ENCODE measurements at regions not wholly inside any gene's neighbourhood (a gene's known extent, or its start where the extent isn't known, plus 50 kb on each side); places are given as distances from the start of the nearest gene placed in this dataset.

- Histone ChIP-seq H3K4me1 (ENCODE audit: control insufficient read depth in 2 of 2, insufficient read depth in 1 of 2, low read depth in 1 of 2, low read length in 2 of 2) (peaks cover 8 to 16% of the 10 kb centered on the region in 2 donors), H2AK5ac (ENCODE audit: low read depth, low read length) (no peak overlapping the region), H3K18ac (ENCODE audit: low read length) (no peak overlapping the region), H3K9ac (ENCODE audit: low read depth, low read length, poor library complexity) (no peak overlapping the region), H2AFZ (ENCODE audit: low read length) (no peak overlapping the region), H3K36me3 (replicated peaks in 1 of 2; ENCODE audit: control insufficient read depth in 2 of 2, insufficient read depth in 2 of 2, low read length in 2 of 2) (no peaks in the 10 kb centered on the region), H3K9me3 (replicated peaks in 1 of 2; ENCODE audit: control insufficient read depth in 2 of 2, insufficient read depth in 1 of 2, low read depth in 1 of 2, low read length in 2 of 2) (no peaks in the 10 kb centered on the region), H3K14ac (ENCODE audit: low read length) (no peak overlapping the region), H3K4ac (ENCODE audit: low read length) (no peak overlapping the region), H2BK120ac (ENCODE audit: low read depth, low read length) (no peak overlapping the region), H4K8ac (ENCODE audit: low read depth, low read length) (no peak overlapping the region), H3K4me3 (ENCODE audit: low read length in 2 of 2) (no peak overlapping the region), H3K27me3 (ENCODE audit: control insufficient read depth in 3 of 3, insufficient read depth in 3 of 3, low read depth in 1 of 3, low read length in 3 of 3) (no peaks in the 10 kb centered on the region), H2BK15ac (ENCODE audit: low read length) (no peak overlapping the region), H2BK5ac (ENCODE audit: low read length) (no peak overlapping the region), H3K79me1 (ENCODE audit: low read depth, low read length) (no peaks in the 10 kb centered on the region), H4K91ac (ENCODE audit: low read depth, low read length, poor library complexity) (no peak overlapping the region), H3K27ac (replicated peaks; ENCODE audit: low read length) (no peak overlapping the region), H2BK12ac (ENCODE audit: low read length) (no peak overlapping the region), H3K4me2 (ENCODE audit: insufficient read depth, low read length, poor library complexity, severe bottlenecking) (no peak overlapping the region), H3K23ac (ENCODE audit: low read depth, low read length, poor library complexity) (no peak overlapping the region)
- no CpG with 5 or more reads among the region's 1 CpG for WGBS, 2 donors (ENCODE audit: extremely low coverage in 2 of 2, insufficient read length in 2 of 2, insufficient replicate concordance in 1 of 2)
- DNase-seq (ENCODE audit: low spot score): no peak
Observed at GRCh38 chr10:24009736-24010135, 199.2 kb upstream of the KIAA1217 start.

GRCh38 chr10:24010436-24010970 lies 198.4 kb upstream of the KIAA1217 start:
- Histone ChIP-seq H3K23ac (ENCODE audit: low read depth, low read length, poor library complexity) (no peak overlapping the region), H3K14ac (ENCODE audit: low read length) (no peak overlapping the region), H3K4ac (ENCODE audit: low read length) (no peak overlapping the region), H2BK120ac (ENCODE audit: low read depth, low read length) (no peak overlapping the region), H3K79me1 (ENCODE audit: low read depth, low read length) (no peaks in the 10 kb centered on the region), H3K27ac (replicated peaks; ENCODE audit: low read length) (no peak overlapping the region), H2BK5ac (ENCODE audit: low read length) (no peak overlapping the region), H3K4me2 (ENCODE audit: insufficient read depth, low read length, poor library complexity, severe bottlenecking) (no peak overlapping the region), H3K9ac (ENCODE audit: low read depth, low read length, poor library complexity) (no peak overlapping the region), H2AFZ (ENCODE audit: low read length) (no peak overlapping the region), H2BK15ac (ENCODE audit: low read length) (no peak overlapping the region), H2BK12ac (ENCODE audit: low read length) (no peak overlapping the region), H3K4me1 (ENCODE audit: control insufficient read depth in 2 of 2, insufficient read depth in 1 of 2, low read depth in 1 of 2, low read length in 2 of 2) (peaks cover 8 to 16% of the 10 kb centered on the region in 2 donors), H3K18ac (ENCODE audit: low read length) (no peak overlapping the region), H3K4me3 (ENCODE audit: low read length in 2 of 2) (no peak overlapping the region), H3K9me3 (replicated peaks in 1 of 2; ENCODE audit: control insufficient read depth in 2 of 2, insufficient read depth in 1 of 2, low read depth in 1 of 2, low read length in 2 of 2) (no peaks in the 10 kb centered on the region), H3K36me3 (replicated peaks in 1 of 2; ENCODE audit: control insufficient read depth in 2 of 2, insufficient read depth in 2 of 2, low read length in 2 of 2) (no peaks in the 10 kb centered on the region), H4K91ac (ENCODE audit: low read depth, low read length, poor library complexity) (no peak overlapping the region), H4K8ac (ENCODE audit: low read depth, low read length) (no peak overlapping the region), H3K27me3 (ENCODE audit: control insufficient read depth in 3 of 3, insufficient read depth in 3 of 3, low read depth in 1 of 3, low read length in 3 of 3) (no peaks in the 10 kb centered on the region), H2AK5ac (ENCODE audit: low read depth, low read length) (no peak overlapping the region)
- DNase-seq (ENCODE audit: low spot score): no peak
- no CpG with 5 or more reads among the region's 4 CpGs for WGBS, 2 donors (ENCODE audit: extremely low coverage in 2 of 2, insufficient read length in 2 of 2, insufficient replicate concordance in 1 of 2)

- no peak overlapping the region for H4K91ac ChIP-seq (ENCODE audit: low read depth, low read length, poor library complexity)
- H2BK12ac ChIP-seq (ENCODE audit: low read length): no peak overlapping the region
- no peak overlapping the region for H3K14ac ChIP-seq (ENCODE audit: low read length)
- H3K4me1 ChIP-seq (ENCODE audit: control insufficient read depth in 2 of 2, insufficient read depth in 1 of 2, low read depth in 1 of 2, low read length in 2 of 2): peaks cover 8 to 14% of the 10 kb centered on the region in 2 donors
- no peak overlapping the region for H3K18ac ChIP-seq (ENCODE audit: low read length)
- H2AFZ ChIP-seq (ENCODE audit: low read length): no peak overlapping the region
- H3K27ac ChIP-seq (replicated peaks; ENCODE audit: low read length): no peak overlapping the region
- H3K79me1 ChIP-seq (ENCODE audit: low read depth, low read length): no peaks in the 10 kb centered on the region
- no peak overlapping the region for H3K4me2 ChIP-seq (ENCODE audit: insufficient read depth, low read length, poor library complexity, severe bottlenecking)
- DNase-seq (ENCODE audit: low spot score): no peak
- no peak overlapping the region for H3K4me3 ChIP-seq (ENCODE audit: low read length in 2 of 2)
- H3K23ac ChIP-seq (ENCODE audit: low read depth, low read length, poor library complexity): no peak overlapping the region
- no peaks in the 10 kb centered on the region for H3K9me3 ChIP-seq (replicated peaks in 1 of 2; ENCODE audit: control insufficient read depth in 2 of 2, insufficient read depth in 1 of 2, low read depth in 1 of 2, low read length in 2 of 2)
- H4K8ac ChIP-seq (ENCODE audit: low read depth, low read length): no peak overlapping the region
- no peak overlapping the region for H2BK15ac ChIP-seq (ENCODE audit: low read length)
- no peaks in the 10 kb centered on the region for H3K36me3 ChIP-seq (replicated peaks in 1 of 2; ENCODE audit: control insufficient read depth in 2 of 2, insufficient read depth in 2 of 2, low read length in 2 of 2)
- H3K27me3 ChIP-seq (ENCODE audit: control insufficient read depth in 3 of 3, insufficient read depth in 3 of 3, low read depth in 1 of 3, low read length in 3 of 3): no peaks in the 10 kb centered on the region
- no peak overlapping the region for H3K9ac ChIP-seq (ENCODE audit: low read depth, low read length, poor library complexity)
- H2BK5ac ChIP-seq (ENCODE audit: low read length): no peak overlapping the region
- no peak overlapping the region for H2BK120ac ChIP-seq (ENCODE audit: low read depth, low read length)
- no peak overlapping the region for H2AK5ac ChIP-seq (ENCODE audit: low read depth, low read length)
- H3K4ac ChIP-seq (ENCODE audit: low read length): no peak overlapping the region
Observed at GRCh38 chr10:24012249-24012803, 196.6 kb upstream of the KIAA1217 start.

- no CpG with 5 or more reads among the region's 1 CpG for WGBS, 2 donors (ENCODE audit: extremely low coverage in 2 of 2, insufficient read length in 2 of 2, insufficient replicate concordance in 1 of 2)
- H3K9ac ChIP-seq (ENCODE audit: low read depth, low read length, poor library complexity): no peak overlapping the region
- no peak overlapping the region for H3K23ac ChIP-seq (ENCODE audit: low read depth, low read length, poor library complexity)
- H2BK5ac ChIP-seq (ENCODE audit: low read length): no peak overlapping the region
- H3K14ac ChIP-seq (ENCODE audit: low read length): no peak overlapping the region
- H3K18ac ChIP-seq (ENCODE audit: low read length): no peak overlapping the region
- H2AFZ ChIP-seq (ENCODE audit: low read length): no peak overlapping the region
- no peak overlapping the region for H3K4ac ChIP-seq (ENCODE audit: low read length)
- no peak overlapping the region for H2BK12ac ChIP-seq (ENCODE audit: low read length)
- H2BK15ac ChIP-seq (ENCODE audit: low read length): no peak overlapping the region
- H4K91ac ChIP-seq (ENCODE audit: low read depth, low read length, poor library complexity): no peak overlapping the region
- DNase-seq (ENCODE audit: low spot score): no peak
- H4K8ac ChIP-seq (ENCODE audit: low read depth, low read length): no peak overlapping the region
- no peaks in the 10 kb centered on the region for H3K27me3 ChIP-seq (ENCODE audit: control insufficient read depth in 3 of 3, insufficient read depth in 3 of 3, low read depth in 1 of 3, low read length in 3 of 3)
- no peak overlapping the region for H3K4me2 ChIP-seq (ENCODE audit: insufficient read depth, low read length, poor library complexity, severe bottlenecking)
- no peak overlapping the region for H2AK5ac ChIP-seq (ENCODE audit: low read depth, low read length)
- H3K36me3 ChIP-seq (replicated peaks in 1 of 2; ENCODE audit: control insufficient read depth in 2 of 2, insufficient read depth in 2 of 2, low read length in 2 of 2): no peaks in the 10 kb centered on the region
- no peaks in the 10 kb centered on the region for H3K4me1 ChIP-seq (ENCODE audit: control insufficient read depth in 2 of 2, insufficient read depth in 1 of 2, low read depth in 1 of 2, low read length in 2 of 2)
- no peaks in the 10 kb centered on the region for H3K79me1 ChIP-seq (ENCODE audit: low read depth, low read length)
- H2BK120ac ChIP-seq (ENCODE audit: low read depth, low read length): no peak overlapping the region
- H3K4me3 ChIP-seq (ENCODE audit: low read length in 2 of 2): no peak overlapping the region
- H3K9me3 ChIP-seq (replicated peaks in 1 of 2; ENCODE audit: control insufficient read depth in 2 of 2, insufficient read depth in 1 of 2, low read depth in 1 of 2, low read length in 2 of 2): no peaks in the 10 kb centered on the region
- no peak overlapping the region for H3K27ac ChIP-seq (replicated peaks; ENCODE audit: low read length)
Observed at GRCh38 chr10:24027107-24027506, 181.8 kb upstream of the KIAA1217 start.
